Islet precursor cell (in vitro differentiated cells): ENCODE measurements at regions not wholly inside any gene's neighbourhood (a gene's known extent, or its start where the extent isn't known, plus 50 kb on each side); places are given as distances from the start of the nearest gene placed in this dataset.

Source experiments
- DNase-seq: peaks from one replicate; pipeline ENCODE4 v3.0.0-alpha.2; 2018

GRCh38 chr13:112639521-112639920 is 50.3 kb upstream of the ATP11A start:
- DNase-seq = peak; percentile 45

GRCh38 chr13:112638919-112639318 is 50.9 kb upstream of the ATP11A start:
- DNase-seq = peak; percentile 51

GRCh38 chr13:112638157-112638750 is 50.3 kb upstream of the TUBGCP3 start:
- DNase-seq = peak; percentile 60
